ENCODE measurements at regions not wholly inside any gene's neighbourhood (a gene's known extent, or its start where the extent isn't known, plus 50 kb on each side); places are given as distances from the start of the nearest gene placed in this dataset.

- peak in 1 of 2 experiments; percentile 73 for DNase-seq
Observed at GRCh38 chr1:204736836-204737235, 51.3 kb upstream of the LRRN2 start.

DNA sequence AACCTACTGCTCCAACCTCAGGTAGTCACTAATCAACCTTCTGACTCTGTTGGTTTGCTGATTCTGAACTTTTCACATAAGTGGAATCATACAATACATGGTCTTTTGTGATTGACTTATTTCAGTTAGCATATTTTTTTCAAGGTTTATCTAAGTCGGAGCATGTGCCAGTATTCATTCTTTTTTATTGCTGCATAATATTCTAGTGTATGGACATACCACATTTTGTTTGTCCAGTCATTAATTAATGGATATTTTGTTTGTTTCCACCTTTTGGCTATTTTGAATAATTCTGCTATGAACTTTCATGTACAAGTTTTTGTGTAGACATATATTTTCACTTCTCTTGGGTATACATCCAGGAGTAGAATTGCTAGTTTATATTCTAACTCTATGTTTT is 53.0 kb upstream of the LRRN2 start:
- no peak for DNase-seq

GRCh38 chr1:204740354-204740753 is 54.8 kb upstream of the LRRN2 start:
- no peak for DNase-seq

GRCh38 chr1:204741440-204741839 is 55.9 kb upstream of the LRRN2 start:
- DNase-seq: no peak

- no peak for DNase-seq
Observed at GRCh38 chr1:204742676-204743251, 57.2 kb upstream of the LRRN2 start.

DNA sequence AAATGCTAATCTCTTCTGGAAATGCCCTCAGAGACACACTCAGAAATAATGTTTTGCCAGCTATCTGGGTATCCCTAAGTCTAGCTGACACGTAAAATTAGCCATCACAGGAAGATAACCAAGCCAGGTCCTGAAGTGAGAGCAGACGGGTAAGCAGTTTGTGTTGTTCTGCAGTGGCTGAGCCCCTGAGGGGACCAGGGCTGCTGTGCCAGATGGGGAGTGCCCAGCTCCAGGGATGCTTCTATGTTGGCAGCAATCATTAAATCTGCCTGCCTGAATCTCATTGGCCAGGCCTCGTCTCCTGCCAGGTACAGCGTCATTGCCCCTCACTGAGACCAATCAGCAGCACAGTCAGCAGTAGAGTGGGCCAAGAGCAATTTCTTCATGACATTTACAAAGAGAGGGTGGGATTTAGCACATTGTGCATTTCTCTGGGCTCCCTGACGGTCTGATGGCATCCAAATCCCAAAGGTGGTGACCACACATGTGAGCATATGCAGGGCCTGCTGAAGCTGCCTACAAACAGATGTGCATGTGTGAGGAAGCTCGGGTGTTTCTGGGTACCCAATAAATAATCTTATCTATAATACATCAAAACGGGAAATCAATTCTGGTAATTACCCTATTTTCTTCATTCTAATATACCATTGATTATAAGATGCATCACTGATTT is 58.7 kb upstream of the LRRN2 start:
- DNase-seq: no peak

- DNase-seq: peak in 1 of 2 experiments; percentile 55
Observed at GRCh38 chr1:204746838-204747442, 61.4 kb upstream of the LRRN2 start.

GRCh38 chr1:204751480-204751879 is 65.9 kb upstream of the LRRN2 start:
- no peak for DNase-seq

DNA sequence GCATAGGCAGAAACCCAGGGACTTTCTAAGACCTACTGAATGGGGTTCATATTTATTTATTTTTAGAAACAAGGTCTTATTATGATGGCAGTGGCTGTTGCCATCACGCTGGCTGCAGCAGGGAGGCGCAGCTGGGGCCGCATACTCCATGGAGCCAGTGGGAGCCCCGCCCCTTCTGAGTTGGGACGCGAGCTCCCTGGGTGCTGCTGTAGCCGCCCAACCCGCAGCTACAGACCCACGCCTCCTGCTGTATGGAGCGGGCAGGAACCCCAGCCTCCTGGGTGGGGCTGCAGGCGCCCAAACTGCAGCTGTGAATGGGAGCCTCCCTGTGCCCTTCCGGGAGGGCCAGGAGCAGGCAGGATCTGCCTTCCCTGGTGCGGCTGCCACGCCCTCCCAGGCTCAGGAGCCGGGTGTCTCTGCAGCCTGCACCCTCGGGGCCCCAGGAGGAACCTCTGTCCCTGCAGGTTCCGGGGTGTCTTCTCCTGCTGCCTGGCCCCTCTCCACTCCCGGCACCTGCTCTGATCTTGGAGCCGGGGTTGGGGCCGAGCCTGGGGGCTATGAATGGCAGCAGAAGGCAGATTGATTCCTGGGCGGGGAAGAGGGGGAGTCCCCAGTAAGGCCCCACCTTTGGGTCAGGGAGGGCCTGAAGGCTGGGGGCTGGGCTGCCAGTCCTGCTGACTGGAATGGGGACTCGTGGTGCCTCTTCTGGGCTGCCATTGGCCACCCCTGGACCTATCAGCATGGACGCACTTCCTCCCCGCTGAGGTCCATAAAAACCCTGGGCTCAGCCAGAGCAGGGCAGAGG is 66.5 kb upstream of the LRRN2 start:
- no peak for DNase-seq

GRCh38 chr1:204752688-204753040 is 67.1 kb upstream of the LRRN2 start:
- no peak for DNase-seq

- DNase-seq: no peak
Observed at GRCh38 chr1:204754821-204755220, 69.3 kb upstream of the LRRN2 start.

GRCh38 chr1:204756349-204756748 is 70.8 kb upstream of the LRRN2 start:
- no peak for DNase-seq

- no peak for DNase-seq
Observed at GRCh38 chr1:204756811-204757210, 71.3 kb upstream of the LRRN2 start.

DNA sequence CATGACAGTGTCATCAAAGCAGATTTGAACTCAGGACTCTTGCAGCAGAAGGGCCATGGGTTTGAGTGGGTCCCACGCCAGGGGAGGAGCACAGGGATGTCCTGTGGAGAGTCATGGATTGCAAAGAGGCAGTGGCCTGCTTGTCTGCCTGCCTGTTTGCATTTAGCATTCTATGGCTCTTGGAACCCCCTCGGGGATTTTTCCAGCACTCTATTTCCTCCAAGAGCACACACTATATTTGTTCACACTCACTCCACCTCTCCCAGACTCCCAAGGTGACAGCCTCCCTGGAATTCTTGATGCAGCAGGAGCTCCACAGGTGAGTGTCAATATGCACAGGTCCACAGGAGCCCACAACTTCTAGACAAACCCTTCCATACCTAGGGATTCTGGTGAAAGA is 73.1 kb upstream of the LRRN2 start:
- peak in 1 of 2 experiments; percentile 44 for DNase-seq

DNA sequence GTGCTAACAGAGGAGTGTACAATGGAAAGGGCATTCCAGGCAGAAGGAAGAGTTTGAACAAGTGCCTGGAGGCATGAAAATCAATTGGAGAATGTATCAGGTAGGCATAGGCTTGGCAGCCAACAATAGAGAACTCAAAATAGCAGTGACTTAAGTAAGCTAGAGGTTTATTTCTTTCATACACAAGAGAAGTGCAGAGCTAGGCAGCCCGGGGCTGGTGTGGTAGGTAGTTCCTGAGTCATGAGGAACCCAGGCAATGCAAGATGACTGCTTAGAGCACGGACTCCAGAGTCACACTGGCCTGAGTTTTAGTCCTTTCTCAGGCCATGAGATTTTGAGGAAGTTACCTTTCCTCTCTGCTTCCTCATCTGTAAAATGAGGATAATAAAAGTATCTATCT is 74.8 kb upstream of the LRRN2 start:
- no peak for DNase-seq

DNA sequence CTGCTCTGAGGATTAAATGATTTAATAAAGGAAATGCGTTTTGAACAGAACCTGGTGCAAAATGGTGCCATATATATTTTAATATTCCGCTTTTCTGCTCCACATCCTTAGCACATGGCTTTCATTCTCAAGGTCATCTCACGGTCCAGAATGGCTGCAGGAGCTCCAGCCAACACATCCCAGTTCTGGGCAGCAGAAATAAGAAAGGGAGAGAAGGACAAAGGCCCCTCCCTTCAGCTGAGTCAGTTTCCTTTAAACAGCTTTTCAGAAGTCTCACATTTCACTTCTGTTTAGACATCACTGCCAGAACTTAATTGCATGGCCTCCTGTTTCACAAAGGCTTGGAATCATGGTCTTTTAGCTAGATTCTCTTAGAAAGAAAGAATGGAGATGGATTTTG is 75.2 kb upstream of the LRRN2 start:
- DNase-seq: no peak

DNA sequence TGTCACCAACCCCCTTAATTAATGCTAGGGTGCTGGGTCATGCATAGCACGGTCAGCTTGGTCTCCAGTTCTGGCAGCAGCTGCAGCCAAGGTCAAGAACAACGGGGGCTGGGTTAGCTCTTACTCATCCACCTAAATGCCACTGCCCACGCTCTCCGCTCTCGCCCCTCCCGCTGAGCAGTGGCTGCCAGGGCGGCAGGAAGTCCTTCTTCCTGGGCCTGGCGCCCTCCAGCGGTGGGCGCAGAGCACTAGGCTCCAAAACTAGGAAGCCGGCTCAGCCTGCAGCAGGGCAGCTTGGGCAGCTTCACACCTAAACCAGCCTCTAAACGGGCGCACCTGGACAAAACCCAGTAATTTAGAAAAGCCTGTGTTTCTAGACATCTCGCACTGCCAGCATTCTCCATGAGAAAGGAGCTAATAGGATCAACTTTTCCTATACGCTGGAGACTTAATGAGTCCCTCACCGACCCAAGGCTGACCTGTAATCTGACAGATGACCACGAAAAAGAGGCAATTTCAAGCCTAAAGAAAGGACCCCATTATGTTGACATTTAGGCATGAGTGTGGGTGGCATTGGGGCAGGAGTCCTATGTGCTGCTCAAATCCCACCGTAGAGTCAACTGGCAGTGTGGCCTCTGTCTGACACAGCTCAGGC is 78.4 kb upstream of the LRRN2 start:
- DNase-seq: peak; percentile 57 to 72

GRCh38 chr1:204769997-204770396 is 84.5 kb upstream of the LRRN2 start:
- DNase-seq: no peak

DNA sequence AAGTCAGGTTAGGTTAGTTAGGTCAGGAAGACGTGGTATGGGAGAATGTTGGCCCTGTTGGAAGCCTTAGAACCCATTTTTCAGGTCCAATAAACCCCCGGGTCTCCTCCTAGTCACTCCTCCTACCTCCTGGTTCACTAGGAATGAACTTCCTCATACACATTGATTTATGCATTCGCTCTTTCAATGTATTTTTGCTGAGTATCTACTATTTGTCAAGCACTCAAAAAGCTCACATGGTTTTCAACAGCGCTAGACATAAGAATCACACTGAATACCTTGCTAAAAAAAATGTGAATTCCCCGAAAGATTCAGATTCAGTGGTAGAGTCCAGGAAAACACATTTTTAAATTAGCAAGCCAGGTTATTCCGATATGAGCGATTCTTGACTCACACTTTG is 85.8 kb upstream of the LRRN2 start:
- no peak for DNase-seq

DNA sequence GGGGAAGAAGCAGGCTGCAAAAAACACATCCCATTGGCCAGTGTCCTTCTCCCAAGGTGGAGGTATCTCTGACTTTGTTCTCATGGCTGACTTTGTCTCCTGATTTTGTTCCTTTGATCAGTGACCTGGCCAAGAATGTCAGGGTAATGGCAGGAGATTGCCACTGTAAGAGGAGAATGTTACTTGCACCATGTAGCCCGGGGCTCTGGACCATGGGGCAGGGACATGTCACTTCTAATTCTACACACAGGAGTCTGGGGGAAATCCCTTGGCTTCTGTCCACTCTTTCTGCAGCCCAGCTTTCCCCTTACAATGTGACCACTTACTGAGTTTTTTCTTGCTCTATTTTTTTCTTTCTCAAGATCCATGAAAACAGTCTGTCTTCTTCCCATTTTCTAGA is 87.7 kb upstream of the LRRN2 start:
- DNase-seq: no peak

GRCh38 chr1:204775546-204775945 is 90.0 kb upstream of the LRRN2 start:
- DNase-seq: no peak

DNA sequence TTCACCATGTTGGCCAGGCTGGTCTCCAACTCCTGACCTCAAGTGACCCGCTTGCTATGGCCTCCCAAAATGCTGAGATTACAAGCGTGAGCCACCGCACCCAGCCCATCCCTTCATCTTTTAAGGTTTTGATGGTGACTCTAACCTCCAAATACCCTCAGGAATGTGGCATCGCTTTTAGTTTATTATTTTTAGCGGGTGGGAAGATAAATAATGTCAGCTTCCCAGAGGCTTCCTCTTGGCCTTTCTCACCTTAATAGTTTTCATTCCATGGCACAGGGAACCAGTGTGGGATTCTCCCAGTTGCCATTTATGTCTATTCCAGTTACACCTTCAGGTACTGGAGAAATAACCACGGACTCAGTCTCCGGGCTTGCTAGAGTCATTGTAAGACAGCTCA is 92.1 kb upstream of the LRRN2 start:
- no peak for DNase-seq

DNA sequence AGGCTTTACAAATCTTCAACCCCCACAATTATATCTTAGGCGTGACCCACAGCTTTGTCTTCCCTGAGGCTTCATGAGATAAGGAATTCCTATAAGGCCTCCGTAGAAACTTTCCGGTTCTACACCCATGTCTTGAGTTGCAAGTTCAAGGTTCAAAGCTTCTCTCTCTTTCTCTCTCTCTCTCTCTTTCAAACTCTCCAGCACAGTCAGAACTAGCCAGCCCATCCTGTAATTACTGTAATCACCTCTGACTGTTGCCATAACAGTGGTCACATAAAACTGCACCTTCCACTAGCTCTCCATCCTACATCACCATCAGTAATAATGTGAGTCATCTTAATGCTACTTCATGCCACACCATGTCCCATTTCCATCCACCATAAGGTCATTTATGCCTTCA is 90.0 kb upstream of the NFASC start:
- no peak for DNase-seq
